HG02763 (cell line): ENCODE measurements at regions not wholly inside any gene's neighbourhood (a gene's known extent, or its start where the extent isn't known, plus 50 kb on each side); places are given as distances from the start of the nearest gene placed in this dataset.

Experiments used
- ATAC-seq: cut with Tn5 transposase; IDR thresholded peaks from one replicate; pipeline ENCODE4 v1.9.1; 2021; ENCODE audit warnings: mild to moderate bottlenecking, moderate library complexity; ENCODE audit not compliant: unreplicated experiment

DNA sequence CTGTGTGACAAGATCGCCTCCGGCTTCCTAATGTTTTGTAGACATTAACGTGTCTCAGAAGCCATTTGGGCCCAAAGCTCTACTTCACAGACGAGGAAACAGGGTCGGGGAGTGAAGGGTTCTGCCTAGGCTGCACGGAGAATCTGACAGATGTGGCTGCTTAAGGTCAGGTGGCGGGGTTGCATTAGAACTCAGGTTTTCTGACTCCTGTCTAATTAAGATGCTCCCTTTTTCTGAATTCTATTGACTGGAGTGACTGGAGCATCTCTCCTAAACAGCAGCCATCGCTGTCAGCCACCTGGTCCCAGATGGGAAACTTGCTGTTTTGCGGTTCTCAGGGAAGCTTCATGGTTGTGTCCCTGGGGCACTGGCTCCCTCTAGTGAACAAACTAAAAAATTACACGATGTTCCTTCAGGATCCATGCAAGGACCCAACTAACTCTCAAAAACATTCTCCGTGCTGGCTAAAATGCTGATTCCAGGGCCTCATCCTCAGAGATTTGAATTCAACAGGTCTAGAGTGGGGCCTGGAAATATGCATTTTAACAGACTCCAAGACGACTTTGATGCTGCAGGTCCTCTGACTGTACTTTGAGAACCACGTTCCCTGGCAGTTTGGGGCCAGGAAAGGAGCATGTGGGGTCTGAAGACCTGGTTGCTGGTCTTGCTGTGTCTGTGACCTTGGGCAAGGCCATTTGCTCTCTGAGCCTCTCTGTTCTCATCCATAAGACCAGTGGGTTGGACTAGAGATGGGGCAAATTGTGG lies 117.4 kb downstream of the IRF8 start:
- ATAC-seq = no peak

DNA sequence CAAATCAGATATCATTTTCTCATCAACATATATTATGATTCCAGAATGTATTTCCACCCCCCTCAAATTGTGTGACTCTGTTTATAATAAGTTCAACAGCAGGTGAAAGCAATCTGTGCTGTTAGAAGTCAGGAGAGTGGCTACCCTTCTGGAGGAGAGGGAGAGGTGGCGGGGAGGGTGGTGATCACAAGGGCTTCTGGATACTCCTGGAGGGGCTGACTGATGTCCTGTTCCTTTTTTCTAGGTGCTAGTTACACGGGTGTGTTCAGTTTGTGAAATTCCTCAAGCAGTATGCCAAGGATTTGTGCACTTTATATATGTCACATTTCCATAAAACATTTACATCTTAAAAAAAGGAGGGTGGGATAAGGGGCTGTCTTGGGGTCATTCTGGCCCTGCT lies 119.1 kb downstream of the IRF8 start:
- no peak for ATAC-seq

DNA sequence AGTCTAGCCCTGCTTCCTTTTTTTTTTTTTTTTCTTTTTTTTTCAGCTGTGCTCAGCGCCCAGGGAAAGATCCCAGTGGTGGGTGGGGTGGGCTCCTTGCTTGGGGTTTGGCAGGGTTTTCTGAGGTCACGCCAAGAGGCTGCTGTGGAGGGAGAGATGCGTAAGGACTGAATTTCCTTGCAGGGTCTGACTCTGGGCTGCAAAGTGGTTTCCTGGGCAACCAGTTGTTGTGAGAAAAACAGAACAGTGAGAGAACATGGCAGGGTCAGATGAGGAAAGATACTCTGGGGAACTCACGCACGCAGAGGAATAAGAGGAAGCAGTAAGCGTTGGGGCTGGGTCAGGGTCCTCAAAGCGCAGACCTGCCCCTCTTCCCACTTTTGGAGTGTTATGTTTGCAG lies 119.5 kb downstream of the IRF8 start:
- no peak for ATAC-seq

DNA sequence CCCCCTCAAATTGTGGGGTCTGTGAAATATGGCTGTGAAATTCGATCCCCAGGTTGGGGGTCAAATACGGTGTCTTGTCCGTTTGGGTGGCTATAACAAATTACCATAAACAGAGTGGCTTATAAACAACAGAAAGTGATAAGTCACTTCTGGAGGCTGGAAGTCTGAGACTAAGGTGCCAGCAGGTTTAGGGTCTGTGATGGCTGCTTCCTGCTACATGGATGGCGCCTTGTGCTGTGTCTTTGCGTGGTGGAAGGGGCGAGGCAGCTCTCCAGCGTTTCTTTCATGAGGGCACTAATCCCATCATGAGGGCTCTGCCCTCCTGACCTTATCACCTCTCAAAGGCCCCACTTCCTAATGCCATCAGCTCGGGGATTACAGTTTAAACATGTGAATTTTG lies 120.0 kb downstream of the IRF8 start:
- no peak for ATAC-seq

DNA sequence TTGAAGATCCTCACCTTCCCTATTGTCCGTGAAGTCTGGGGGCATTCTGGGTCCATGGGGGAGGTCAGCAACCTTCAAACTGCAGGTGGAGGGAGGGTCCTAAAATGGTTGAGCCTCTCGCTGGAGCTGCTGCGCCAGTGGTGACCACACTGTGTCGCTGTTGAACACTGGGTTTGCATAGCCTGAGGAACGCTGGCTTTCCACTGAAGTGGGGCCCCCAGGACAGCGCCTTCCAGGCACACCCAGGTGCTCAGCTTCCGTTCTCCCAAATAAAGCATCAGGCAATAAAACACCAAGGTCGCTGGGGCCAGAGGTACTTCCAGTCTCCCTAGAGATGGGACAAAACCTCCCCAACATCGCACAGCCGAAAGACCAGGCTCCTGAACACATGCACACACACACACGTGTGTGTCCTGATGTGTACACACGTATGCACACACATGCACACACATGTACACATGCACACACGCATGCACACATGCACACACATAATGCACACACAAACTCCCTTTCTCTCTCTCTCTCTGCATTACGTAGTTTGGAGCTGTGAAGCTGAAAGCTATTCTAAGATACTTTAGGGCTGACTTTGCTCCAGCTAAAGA lies 120.6 kb downstream of the IRF8 start:
- no peak for ATAC-seq

DNA sequence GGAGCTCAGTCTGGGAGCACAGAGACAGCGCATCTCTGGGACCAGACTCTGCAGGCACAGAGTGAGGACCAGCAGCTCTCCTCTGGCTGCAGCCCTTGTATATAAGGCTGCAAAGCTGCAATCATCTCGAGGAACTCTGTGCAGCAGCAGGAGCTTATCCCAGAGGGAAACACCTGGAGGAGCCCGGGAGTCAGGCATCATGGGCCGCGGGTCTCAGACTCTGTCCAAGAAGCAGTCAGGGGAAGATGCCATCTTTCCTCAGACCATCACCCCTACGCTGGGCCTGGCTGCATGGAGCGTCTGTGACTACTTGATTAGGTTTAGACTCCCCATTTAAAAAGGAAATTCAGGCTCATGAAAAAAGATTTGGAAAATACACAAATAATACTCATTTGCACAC lies 122.0 kb downstream of the IRF8 start:
- ATAC-seq = no peak

DNA sequence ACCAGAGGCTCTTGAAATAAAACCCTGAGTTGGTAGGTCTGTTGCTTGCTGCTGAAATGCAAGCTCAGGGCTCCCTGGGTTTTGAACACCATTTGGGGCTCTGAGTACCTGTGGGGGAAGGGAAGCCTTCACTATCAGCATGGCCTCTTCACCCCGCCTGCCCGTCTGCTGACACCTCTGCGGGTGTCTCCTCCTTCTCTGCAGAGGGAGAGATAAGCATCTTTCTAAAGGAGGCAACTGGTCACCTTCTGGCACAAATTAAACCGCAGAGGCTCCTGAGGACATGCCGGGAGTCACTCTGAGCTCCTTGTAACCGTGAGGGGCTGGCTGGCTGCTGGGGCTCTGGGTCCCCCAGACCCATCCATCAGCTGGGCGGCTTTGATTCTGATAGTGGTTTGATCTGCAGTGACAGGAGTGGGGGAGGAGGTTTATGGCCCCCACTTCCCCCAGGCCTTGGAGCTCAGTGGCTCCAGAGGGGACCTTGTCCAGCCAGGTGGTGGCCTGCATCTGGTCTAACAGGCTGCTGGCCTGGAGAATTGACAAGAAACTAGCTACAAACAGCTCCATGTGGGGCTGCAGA lies 123.5 kb downstream of the IRF8 start:
- no peak for ATAC-seq

DNA sequence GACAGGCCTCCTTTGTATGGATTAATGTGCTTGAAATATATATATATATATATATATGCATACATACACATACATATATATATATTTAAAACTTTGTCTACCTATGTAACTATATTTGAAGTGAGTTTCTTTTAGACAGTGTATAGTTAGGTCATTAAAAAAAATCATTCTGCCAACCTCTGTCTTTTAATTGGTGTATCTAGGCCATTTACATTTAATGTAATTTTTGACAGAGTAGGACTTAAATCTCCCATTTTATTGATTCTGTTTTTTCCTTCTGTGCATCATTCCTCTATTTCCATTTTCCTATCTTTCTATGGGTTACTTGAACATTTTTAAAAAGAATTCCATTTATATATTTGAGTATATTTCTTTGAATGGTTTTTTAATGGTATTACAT lies 125.2 kb downstream of the IRF8 start:
- ATAC-seq = no peak

DNA sequence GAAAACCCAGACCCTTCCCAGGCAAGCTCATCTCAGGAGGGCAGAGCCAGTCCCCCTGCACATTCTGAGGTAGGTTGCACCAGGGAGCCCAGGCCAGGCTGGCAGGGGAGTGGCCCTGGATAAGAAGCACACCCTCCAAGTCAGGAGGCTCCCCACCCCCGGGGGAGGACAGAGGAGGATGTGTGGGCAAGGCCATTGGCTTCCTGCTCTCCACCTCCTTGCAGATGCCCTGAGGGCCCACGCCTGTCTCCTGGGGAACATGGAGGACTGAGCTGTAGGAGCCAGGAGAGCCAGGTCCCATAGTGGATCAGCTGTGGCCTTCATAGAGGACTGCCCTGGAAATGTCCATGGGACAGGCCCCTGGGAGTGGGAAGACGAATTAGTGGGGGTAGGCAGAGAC lies 126.7 kb downstream of the IRF8 start:
- no peak for ATAC-seq

DNA sequence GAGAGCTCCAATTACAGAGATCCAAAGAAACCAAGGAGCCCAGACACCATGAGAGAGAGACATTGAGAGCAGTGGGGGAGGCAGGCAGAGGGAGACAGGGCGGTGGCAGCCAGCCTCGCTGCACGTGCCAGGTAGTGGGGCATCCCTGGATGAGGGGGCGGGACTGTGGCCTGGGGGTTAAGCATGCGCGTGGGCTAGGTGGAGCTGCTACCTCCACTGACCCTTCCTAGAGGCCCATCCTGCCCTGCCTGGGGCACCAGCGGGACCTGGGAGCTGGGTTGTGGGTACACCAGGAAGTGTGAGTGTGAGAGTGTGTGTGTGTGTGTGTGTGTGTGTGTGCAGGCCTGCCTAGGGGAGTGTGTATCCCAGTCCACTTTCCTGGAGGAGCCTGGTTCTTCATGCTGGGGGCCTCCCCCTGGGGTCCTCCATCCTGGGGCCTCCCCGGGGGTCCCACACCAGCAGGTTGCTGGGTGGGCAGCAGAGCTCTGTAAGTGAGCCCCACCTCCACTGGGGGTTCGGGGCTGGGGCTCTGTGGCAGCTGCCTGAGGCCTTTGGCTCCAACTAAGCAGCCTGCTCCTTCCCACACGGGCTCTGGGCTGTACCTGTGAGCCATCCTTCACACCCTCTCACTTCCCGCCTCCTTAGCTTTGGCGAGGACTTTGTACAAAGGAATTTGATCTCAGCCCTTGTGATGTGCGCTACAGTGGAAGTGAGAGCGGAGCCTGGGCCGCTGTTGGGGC lies 127.4 kb downstream of the IRF8 start:
- no peak for ATAC-seq

DNA sequence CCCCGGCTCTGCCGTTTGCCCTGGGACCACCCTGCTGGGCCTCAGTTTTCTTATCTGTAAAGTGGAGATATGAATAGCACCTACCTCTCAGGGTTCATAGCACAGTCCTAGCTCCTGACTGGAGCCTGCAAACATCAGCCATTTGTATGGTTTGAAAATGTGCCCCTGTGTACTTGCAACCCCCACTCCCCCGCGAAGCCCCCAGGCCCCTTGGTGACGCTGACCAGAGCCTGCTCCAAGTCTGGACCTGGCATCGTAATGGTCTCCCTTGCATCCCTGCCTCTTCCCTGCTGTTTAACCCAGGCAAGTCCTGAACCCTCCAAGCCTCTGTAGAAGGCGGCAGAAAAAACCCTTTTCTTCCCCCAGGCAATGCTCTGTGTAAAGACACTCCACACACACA lies 128.0 kb downstream of the IRF8 start:
- ATAC-seq = no peak

DNA sequence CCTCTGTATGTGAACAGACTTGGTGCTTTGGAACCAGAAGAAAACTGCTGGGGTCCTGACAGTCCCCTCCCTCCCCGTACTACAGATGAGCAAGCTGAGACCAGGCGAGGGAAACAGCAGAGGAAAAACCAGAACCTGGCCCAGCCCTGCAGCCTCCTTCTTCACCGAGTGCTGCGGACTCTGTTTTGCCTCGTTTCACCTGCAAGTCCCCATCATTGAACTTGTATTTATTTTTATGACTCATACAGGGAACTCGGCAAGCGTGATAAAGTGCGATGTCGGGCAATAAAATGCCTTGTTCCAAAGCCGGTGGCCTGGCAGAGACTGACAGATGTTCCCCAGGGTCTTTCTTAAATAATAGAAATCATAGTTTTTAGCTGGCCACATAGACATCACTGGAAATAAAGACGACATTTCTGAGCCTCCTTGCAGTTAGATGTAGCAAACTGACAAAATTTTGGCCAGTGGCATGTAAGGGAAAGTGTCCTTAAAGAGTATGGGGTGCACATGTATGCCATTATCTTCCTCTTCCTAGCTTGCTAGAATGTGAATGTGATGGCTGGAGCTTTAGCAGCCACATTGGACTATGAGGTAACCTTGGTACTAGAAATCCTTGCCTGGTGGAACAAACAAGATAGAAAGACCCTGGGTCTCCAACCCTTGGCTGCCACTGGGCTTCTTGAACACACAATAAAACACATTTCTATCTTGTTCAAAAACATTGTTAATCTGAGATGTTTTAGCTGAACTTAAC lies 128.6 kb downstream of the IRF8 start:
- ATAC-seq = no peak

DNA sequence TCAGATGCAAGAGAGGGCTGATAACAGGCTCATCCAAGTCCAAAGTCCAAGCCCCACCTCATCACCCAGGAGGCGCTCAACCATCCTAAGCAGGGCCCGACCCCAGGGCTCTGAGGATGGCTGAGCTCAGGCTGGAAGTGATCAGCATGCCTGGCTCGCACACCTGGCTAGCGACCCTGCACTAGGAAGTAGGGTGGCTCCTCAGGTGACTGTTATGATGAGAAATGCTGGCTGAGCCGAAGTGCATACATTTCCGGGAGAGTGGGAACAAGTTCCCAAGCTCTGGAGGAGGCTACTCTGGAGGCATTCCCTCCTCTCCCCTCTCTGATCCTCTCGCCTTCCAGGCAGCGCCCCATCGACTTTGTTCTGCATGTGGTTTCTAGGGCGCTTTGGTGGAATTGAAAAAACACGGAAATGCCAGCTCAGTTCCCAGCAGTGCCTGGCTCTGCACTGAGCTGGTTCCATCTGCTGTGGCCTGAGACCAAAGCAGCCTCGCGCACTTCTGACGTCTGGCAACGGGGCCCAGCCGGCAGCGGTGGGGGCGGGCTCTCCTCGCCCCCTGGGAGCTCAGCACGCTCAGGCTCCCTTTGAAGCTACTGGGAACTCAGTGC lies 130.3 kb downstream of the IRF8 start:
- ATAC-seq = no peak

DNA sequence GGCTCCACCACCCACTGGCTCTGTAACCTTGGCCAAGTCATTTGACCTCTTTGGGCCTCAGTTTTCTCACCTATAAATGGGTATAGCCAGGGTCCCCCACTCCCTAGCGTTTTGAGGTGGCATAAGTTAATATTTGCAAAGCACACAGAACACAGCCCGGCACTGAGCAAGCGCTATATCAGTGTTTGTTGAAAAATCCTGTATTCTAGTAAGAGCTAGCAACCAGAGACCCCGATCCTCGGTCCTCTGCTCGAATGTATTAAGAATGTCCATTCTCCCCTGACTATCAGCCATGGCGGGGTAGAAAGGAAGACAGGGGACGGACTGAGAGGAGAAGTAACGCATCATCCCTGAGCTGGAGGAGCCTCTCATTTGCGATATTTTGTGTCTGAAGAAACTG lies 131.2 kb downstream of the IRF8 start:
- ATAC-seq = no peak

DNA sequence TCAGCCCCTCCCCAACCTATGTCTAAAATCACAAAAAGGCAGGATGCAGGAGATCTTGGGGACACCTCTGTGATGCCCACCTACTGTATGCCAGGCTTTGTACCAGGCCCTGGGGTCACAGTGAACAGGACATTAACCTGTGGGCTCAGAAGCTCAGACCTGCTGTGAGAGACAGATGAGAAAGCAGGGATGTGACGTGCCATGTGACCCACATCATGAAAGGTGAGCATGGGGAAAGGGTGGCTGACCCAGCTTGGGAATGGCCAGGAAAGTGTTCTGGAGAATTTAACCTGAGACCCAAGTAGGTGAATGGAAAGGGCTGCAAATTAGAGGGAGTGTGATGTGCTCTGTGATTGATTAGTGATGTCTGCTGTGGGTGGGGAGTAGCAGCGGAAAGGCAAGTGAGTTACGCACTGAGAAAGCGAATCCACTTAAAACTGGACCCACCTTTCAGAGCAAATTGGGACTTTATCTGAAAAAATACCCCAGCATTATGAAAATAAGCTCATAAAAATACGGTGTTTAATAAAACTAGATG lies 132.2 kb downstream of the IRF8 start:
- no peak for ATAC-seq

DNA sequence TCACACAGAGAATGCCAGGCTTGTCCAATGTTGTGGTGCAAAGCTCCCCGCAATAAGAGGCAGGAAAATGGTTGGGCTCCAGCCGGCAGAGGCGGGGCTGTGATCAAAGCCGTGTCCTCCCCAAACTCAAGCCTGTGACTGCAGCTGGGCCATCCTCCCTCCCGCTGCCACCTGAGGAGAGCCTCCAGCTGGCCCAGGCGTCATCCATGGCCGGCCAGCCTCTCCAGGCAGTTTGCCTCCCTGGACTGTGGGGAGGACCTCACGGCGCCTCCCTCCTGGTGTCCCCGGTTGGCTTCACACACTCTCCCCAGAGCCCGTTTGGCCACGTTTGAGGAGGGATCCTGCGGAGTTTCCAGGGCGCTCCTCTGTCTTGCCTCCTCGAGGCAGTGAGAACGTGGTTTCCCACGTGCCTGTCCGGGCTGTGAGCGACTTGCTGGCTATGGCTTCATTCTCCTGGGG lies 134.1 kb downstream of the IRF8 start:
- ATAC-seq = no peak

DNA sequence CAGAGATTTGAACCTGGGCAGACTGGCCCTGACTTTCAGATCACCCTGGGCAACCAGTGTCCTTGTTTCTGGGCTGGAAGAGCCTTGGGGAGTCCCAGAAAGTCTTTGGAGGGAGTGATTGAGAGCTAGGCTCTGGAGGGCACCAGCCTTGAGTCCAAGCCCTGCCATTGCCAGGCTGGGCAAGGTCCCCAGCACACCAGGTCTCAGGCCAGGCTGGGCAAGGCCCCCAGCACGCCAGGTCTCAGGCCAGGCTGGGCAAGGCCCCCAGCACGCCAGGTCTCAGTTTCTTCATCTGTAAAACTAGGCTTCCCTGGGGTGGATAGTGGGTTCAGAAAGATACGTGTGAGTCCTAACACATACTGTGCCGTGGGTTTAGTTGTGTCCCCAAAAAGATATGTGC lies 135.0 kb downstream of the IRF8 start:
- no peak for ATAC-seq

DNA sequence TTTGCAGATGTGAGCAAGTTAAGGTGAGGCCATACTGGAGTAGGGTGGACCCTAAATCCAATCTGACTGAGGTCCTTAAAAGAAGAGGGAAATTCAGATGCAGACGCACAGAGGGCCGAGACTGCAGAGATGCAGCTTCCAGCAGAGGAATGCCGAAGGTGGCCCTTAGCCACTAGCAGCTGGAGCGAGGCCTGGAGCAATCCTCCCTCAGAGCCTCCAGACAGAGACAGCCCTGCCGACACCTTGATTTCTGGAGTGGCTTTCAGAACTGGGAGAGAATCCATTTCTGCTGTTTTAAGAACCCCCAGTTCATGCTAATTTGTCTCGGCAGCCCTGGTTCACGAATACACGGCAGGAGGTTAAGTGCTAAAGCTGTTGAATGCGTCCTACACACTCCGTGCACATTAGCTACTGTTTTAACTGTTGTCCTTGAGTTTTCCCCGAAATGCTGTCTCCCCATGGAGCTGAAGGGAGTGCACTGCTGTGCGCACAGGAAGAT lies 135.5 kb downstream of the IRF8 start:
- no peak for ATAC-seq

DNA sequence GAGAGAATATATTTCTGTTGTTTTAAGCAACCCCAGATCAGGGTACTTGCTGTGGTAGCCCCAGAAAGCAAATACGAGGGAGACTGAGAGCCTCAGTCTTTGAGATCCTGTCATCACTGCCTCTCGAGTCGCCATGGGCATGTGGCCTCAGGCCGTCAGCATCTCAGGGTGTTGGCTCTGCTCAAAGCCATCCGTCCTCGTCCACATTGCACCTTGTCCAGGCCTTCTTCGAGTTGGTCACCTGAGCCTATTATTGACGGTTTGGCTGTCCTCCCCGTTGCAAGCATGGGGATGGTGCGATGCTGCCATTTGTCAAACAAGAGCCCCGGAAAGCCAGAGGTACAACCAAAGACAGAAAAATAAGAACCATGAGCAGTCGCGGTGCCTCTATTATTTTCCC lies 136.9 kb downstream of the IRF8 start:
- ATAC-seq = no peak
